Embryonic facial prominence (tissue), 1 donor: ENCODE measurements at regions not wholly inside any gene's neighbourhood (a gene's known extent, or its start where the extent isn't known, plus 50 kb on each side); places are given as distances from the start of the nearest gene placed in this dataset.

Source experiments
- DNase-seq: peaks from one replicate; pipeline ENCODE4 v3.0.0-alpha.2; 2016; ENCODE audit errors: extremely low spot score

- no peak for DNase-seq
Observed at GRCh38 chr14:85991156-85991555, 461.2 kb downstream of the FLRT2 start.

- DNase-seq: no peak
Observed at GRCh38 chr14:85987907-85988306, 458.0 kb downstream of the FLRT2 start.

GRCh38 chr14:85987292-85987691 is 457.3 kb downstream of the FLRT2 start:
- DNase-seq: no peak

- no peak for DNase-seq
Observed at GRCh38 chr14:85978582-85979250, 448.8 kb downstream of the FLRT2 start.

GRCh38 chr14:85974602-85975001 is 444.7 kb downstream of the FLRT2 start:
- DNase-seq: no peak

- DNase-seq: no peak
Observed at GRCh38 chr14:85963486-85963885, 433.5 kb downstream of the FLRT2 start.

- DNase-seq: no peak
Observed at GRCh38 chr14:85960756-85961155, 430.8 kb downstream of the FLRT2 start.

- DNase-seq: no peak
Observed at GRCh38 chr14:85959063-85959462, 429.1 kb downstream of the FLRT2 start.

- DNase-seq: no peak
Observed at GRCh38 chr14:85958069-85958468, 428.1 kb downstream of the FLRT2 start.

GRCh38 chr14:85953265-85953664 is 423.3 kb downstream of the FLRT2 start:
- DNase-seq: no peak

- DNase-seq: no peak
Observed at GRCh38 chr14:85948153-85948552, 418.2 kb downstream of the FLRT2 start.

- DNase-seq: no peak
Observed at GRCh38 chr14:85947461-85948139, 417.7 kb downstream of the FLRT2 start.

GRCh38 chr14:85943192-85943591 is 413.2 kb downstream of the FLRT2 start:
- DNase-seq: no peak

- no peak for DNase-seq
Observed at GRCh38 chr14:85934886-85935254, 404.9 kb downstream of the FLRT2 start.

- DNase-seq: no peak
Observed at GRCh38 chr14:85934123-85934885, 404.4 kb downstream of the FLRT2 start.

- DNase-seq: no peak
Observed at GRCh38 chr14:85921241-85921640, 391.3 kb downstream of the FLRT2 start.

GRCh38 chr14:85917716-85918115 is 387.8 kb downstream of the FLRT2 start:
- DNase-seq: no peak

GRCh38 chr14:85915711-85916110 is 385.8 kb downstream of the FLRT2 start:
- DNase-seq: no peak

- DNase-seq: no peak
Observed at GRCh38 chr14:85912141-85912540, 382.2 kb downstream of the FLRT2 start.

GRCh38 chr14:85911044-85911443 is 381.1 kb downstream of the FLRT2 start:
- DNase-seq: no peak

- DNase-seq: no peak
Observed at GRCh38 chr14:85909581-85909980, 379.6 kb downstream of the FLRT2 start.

- DNase-seq: no peak
Observed at GRCh38 chr14:85907536-85907935, 377.6 kb downstream of the FLRT2 start.

- DNase-seq: no peak
Observed at GRCh38 chr14:85897808-85898207, 367.9 kb downstream of the FLRT2 start.
